Lower leg skin (tissue), 4 donors: ENCODE measurements at regions not wholly inside any gene's neighbourhood (a gene's known extent, or its start where the extent isn't known, plus 50 kb on each side); places are given as distances from the start of the nearest gene placed in this dataset.
"Not testable (repeated sequence)": the region's sequence is repeated elsewhere in the genome, so short reads cannot be mapped to it uniquely, and the experiment has no call there.

Source experiments
- DNase-seq, 2 donors: peaks; one replicate each; pipeline ENCODE4 v3.0.0-alpha.2; 2019; ENCODE audit warnings: low spot score in 2 of 2
- H3K4me3 ChIP-seq: fragments of 200-600 bp; sonication (generic); 2 replicates; pipeline ENCODE4 v1.5.1; 2017; ENCODE audit warnings: mild to moderate bottlenecking, low read depth; ENCODE audit not compliant: poor library complexity, severe bottlenecking
- CTCF ChIP-seq, 3 donors: fragments of 450-650 bp; IDR thresholded peaks; one replicate each; pipeline ENCODE4 v1.5.1; 2016; ENCODE audit warnings: antibody characterized with exemption in 3 of 3, mild to moderate bottlenecking in 3 of 3, moderate library complexity in 2 of 3
- POLR2A ChIP-seq, 2 donors: fragments of 450-650 bp; IDR thresholded peaks; one replicate each; pipeline ENCODE4 v1.6.1; 2016 to 2017; ENCODE audit warnings: antibody characterized with exemption in 2 of 2, mild to moderate bottlenecking in 1 of 2, moderate library complexity in 1 of 2
- WGBS, 2 donors: methylation state at CpG; one replicate each; pipeline ENCODE4 v1.1.5; 2018; 5-methylcytosine and 5-hydroxymethylcytosine counted together
- intact Hi-C: fragments of 100-400 bp; cut with DNase I; formaldehyde crosslinking; loops from one replicate; pipeline ENCODE4 v1.15.0; 2023; ENCODE audit warnings: low total_unique reads

GRCh38 chr15:96053781-96054428, 276.6 kb upstream of the NR2F2 start:
- no peak for TF ChIP-seq POLR2A (IDR thresholded peaks at IDR 0.05)
- WGBS, 2 donors: 50 to 56% methylated on average over 14 of the region's 14 CpGs
- intact Hi-C loops: no loop called here
- DNase-seq: no peak
- H3K4me3 ChIP-seq: no peak overlapping the region

- WGBS, 2 donors: 69 to 76% methylated on average over 6 of the region's 6 CpGs
- no peak for DNase-seq
- intact Hi-C loops: no loop called here
- H3K4me3 ChIP-seq: no peak overlapping the region
- TF ChIP-seq CTCF (IDR thresholded peaks at IDR 0.05) (no peak), POLR2A (IDR thresholded peaks at IDR 0.05) (no peak)
Observed at GRCh38 chr15:96054621-96055020, 275.9 kb upstream of the NR2F2 start.

DNA sequence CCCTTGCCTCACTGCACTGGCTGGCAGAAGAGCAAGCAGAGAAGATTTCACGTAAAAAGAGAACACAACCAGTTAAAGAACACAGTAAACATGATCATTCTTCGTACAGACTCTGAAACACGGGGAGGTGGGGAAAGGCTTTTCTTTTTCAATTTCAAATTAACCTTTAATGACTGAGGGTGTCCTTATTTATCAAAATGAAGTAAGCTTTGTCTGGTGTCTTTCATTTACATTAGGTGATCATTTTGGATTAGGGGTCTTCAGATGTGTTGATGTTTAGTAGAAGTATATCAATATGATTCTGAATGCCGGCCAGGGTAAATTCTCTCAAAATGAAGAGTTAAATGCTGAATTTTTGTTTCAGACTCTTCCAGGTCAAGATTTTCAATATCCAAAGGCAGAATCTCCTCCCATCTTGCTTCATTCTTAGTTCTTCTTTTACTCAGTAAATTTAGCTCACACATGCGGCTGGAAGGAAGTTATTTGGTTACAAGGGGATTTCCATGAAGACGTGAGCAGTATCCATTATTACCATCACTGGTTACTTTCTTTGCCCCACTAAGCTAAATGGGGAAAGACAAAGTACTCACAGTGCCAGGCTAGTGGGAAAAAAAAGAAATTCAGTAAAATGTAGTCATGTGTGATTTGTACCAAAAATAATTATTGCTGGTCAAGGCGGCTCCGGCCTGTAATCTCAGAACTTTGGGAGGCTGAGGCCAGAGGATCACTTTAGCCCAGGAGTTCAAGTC, 272.2 kb upstream of the NR2F2 start:
- no peak overlapping the region for H3K4me3 ChIP-seq
- no peak for DNase-seq
- WGBS, 2 donors: 73 to 76% methylated on average over 8 of the region's 8 CpGs
- intact Hi-C loops: no loop called here
- TF ChIP-seq POLR2A (IDR thresholded peaks at IDR 0.05) (no peak), CTCF (IDR thresholded peaks at IDR 0.05) (no peak)

DNA sequence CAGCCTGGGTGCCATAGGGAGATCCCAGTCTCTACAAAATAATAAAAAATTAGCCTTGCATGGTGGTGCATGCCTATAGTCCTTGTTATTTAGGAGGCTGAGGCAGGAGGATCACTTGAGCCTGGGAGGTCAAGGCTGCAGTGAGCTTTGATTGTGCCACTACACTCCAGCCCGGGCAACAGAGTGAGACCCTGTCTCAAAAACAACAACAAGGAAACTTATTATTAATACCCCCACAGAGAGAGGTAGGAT, 271.7 kb upstream of the NR2F2 start:
- 75 to 100% methylated on average over 1 of the region's 1 CpG for WGBS, 2 donors
- H3K4me3 ChIP-seq, intact Hi-C loops, DNase-seq: not testable (repeated sequence)

- intact Hi-C loops, H3K4me3 ChIP-seq, DNase-seq: not testable (repeated sequence)
- 95 to 96% methylated on average over 5 of the region's 5 CpGs for WGBS, 2 donors
Observed at GRCh38 chr15:96060591-96060990, 269.9 kb upstream of the NR2F2 start.

DNA sequence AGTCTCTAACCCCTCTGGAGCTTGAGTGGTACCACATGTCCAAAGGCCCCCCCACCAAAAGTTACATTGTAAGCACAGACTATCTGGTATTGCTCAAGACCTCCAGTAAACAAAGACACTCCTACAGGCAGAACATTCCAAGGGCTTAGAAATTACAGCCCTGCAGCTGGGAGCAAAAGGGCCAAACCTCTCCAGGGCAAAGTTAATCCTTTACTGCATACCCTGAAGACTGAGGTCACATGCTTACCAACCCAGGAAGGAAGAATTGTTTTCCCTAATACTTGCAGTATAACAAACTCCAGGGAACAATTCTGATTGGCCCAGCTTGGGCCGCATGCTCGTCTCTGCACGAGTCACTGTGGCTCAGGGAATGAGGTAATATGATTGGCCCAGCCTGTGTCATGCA, 266.1 kb upstream of the NR2F2 start:
- TF ChIP-seq CTCF (IDR thresholded peaks at IDR 0.05): no peak
- no peak for TF ChIP-seq POLR2A (IDR thresholded peaks at IDR 0.05)
- intact Hi-C loops: no loop called here
- no peak for DNase-seq
- no peak overlapping the region for H3K4me3 ChIP-seq
- WGBS, 2 donors: 82 to 88% methylated on average over 3 of the region's 3 CpGs

DNA sequence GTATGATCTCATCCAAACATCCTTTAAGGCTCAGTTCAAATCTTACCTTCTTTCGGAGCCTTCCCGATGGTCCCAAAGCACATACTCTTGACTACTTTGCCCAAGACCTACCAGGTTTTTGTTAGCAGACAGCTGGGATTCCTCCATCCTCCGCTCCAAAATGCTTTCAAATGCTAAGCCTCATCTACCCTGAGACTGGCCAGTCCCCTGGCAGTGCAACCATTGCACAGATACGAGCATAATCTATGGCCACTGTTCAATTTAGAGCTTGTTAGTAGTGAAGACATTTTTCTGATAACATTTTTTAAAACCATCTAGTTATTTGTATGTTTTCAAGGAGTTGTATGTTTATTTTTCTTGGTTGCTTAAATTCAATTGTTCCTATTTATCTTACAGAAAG, 264.4 kb upstream of the NR2F2 start:
- no peak for DNase-seq
- H3K4me3 ChIP-seq: no peak overlapping the region
- intact Hi-C loops: no loop called here
- 86 to 94% methylated on average over 4 of the region's 4 CpGs for WGBS, 2 donors
- TF ChIP-seq CTCF (IDR thresholded peaks at IDR 0.05): no peak
- no peak for TF ChIP-seq POLR2A (IDR thresholded peaks at IDR 0.05)
